Osteoblast (primary cell): ENCODE measurements at regions not wholly inside any gene's neighbourhood (a gene's known extent, or its start where the extent isn't known, plus 50 kb on each side); places are given as distances from the start of the nearest gene placed in this dataset.

Experiments used
- DNase-seq: peaks from one replicate; pipeline ENCODE4 v3.0.0; 2011; ENCODE audit warnings: low spot score, mixed read lengths; ENCODE audit not compliant: insufficient read length; ENCODE audit errors: missing footprints
- H2AFZ ChIP-seq: 2 replicates; pipeline ENCODE4 v1.6.0; 2011; ENCODE audit warnings: mild to moderate bottlenecking, low read length
- H3K27ac ChIP-seq: 2 replicates; pipeline ENCODE4 v1.5.1; 2011; ENCODE audit warnings: mild to moderate bottlenecking, low read depth, low read length, moderate library complexity
- H3K27me3 ChIP-seq: 2 replicates; pipeline ENCODE4 v1.6.0; 2012; ENCODE audit warnings: mild to moderate bottlenecking, control low read depth, inconsistent platforms, low read length, moderate library complexity; ENCODE audit not compliant: insufficient read depth
- H3K36me3 ChIP-seq: 2 replicates; pipeline ENCODE4 v1.5.1; 2011; ENCODE audit warnings: mild to moderate bottlenecking, low read length, control low read depth, moderate library complexity; ENCODE audit not compliant: insufficient read depth
- H3K4me1 ChIP-seq: 2 replicates; pipeline ENCODE4 v1.5.1; 2011; ENCODE audit warnings: mild to moderate bottlenecking, low read length, control low read depth, moderate library complexity; ENCODE audit not compliant: insufficient read depth
- H3K4me2 ChIP-seq: 2 replicates; pipeline ENCODE4 v1.6.0; 2011; ENCODE audit warnings: mild to moderate bottlenecking, low read length; ENCODE audit not compliant: insufficient read depth
- H3K4me3 ChIP-seq: fragments of 200-600 bp; sonication (generic); 3 replicates; pipeline ENCODE4 v1.5.1; 2012; ENCODE audit warnings: mild to moderate bottlenecking, low read length, inconsistent platforms; ENCODE audit not compliant: insufficient read depth
- H3K79me2 ChIP-seq: 2 replicates; pipeline ENCODE4 v1.6.0; 2012; ENCODE audit warnings: mild to moderate bottlenecking, low read length, control low read depth, inconsistent platforms; ENCODE audit not compliant: insufficient read depth
- H3K9me3 ChIP-seq: 2 replicates; pipeline ENCODE4 v1.5.1; 2011; ENCODE audit warnings: low read depth, low read length, control low read depth
- H4K20me1 ChIP-seq: 2 replicates; pipeline ENCODE4 v1.6.0; 2012; ENCODE audit warnings: mild to moderate bottlenecking, low read length, control low read depth; ENCODE audit not compliant: insufficient read depth
- TF ChIP-seq, protein P1 (sequence below): IDR thresholded peaks from 2 replicates; pipeline ENCODE4 v1.5.1; 2011; ENCODE audit warnings: mild to moderate bottlenecking, low read depth, low read length, moderate library complexity; ENCODE audit errors: extremely low read depth

GRCh38 chr1:173267453-173267945, 60.4 kb upstream of the TNFSF4 start:
- Histone ChIP-seq H3K79me2 (no peaks in the 10 kb centered on the region), H3K9me3 (no peaks in the 10 kb centered on the region)
- TF ChIP-seq, protein P1, sequence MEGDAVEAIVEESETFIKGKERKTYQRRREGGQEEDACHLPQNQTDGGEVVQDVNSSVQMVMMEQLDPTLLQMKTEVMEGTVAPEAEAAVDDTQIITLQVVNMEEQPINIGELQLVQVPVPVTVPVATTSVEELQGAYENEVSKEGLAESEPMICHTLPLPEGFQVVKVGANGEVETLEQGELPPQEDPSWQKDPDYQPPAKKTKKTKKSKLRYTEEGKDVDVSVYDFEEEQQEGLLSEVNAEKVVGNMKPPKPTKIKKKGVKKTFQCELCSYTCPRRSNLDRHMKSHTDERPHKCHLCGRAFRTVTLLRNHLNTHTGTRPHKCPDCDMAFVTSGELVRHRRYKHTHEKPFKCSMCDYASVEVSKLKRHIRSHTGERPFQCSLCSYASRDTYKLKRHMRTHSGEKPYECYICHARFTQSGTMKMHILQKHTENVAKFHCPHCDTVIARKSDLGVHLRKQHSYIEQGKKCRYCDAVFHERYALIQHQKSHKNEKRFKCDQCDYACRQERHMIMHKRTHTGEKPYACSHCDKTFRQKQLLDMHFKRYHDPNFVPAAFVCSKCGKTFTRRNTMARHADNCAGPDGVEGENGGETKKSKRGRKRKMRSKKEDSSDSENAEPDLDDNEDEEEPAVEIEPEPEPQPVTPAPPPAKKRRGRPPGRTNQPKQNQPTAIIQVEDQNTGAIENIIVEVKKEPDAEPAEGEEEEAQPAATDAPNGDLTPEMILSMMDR, result no peak

GRCh38 chr1:173268261-173268660, 61.1 kb upstream of the TNFSF4 start:
- Histone ChIP-seq H2AFZ (no peak overlapping the region), H4K20me1 (no peaks in the 10 kb centered on the region), H3K27me3 (no peaks in the 10 kb centered on the region), H3K4me3 (no peak overlapping the region), H3K4me2 (no peak overlapping the region), H3K9me3 (no peaks in the 10 kb centered on the region), H3K4me1 (peaks cover 34% of the 10 kb centered on the region), H3K79me2 (no peaks in the 10 kb centered on the region), H3K36me3 (no peaks in the 10 kb centered on the region), H3K27ac (peak overlapping the region; percentile 50)
- TF ChIP-seq, protein P1, result no peak
- DNase-seq, result no peak

More at GRCh38 chr1:173267453-173267945, 60.4 kb upstream of the TNFSF4 start:
- Histone ChIP-seq H4K20me1 (no peaks in the 10 kb centered on the region), H3K4me3 (no peak overlapping the region), H3K4me2 (peak overlapping the region; percentile 46), H3K36me3 (no peaks in the 10 kb centered on the region), H3K27me3 (no peaks in the 10 kb centered on the region), H3K4me1 (peaks cover 34% of the 10 kb centered on the region), H3K27ac (peak overlapping the region; percentile 50), H2AFZ (no peak overlapping the region)
- peak; percentile 61 for DNase-seq

DNA sequence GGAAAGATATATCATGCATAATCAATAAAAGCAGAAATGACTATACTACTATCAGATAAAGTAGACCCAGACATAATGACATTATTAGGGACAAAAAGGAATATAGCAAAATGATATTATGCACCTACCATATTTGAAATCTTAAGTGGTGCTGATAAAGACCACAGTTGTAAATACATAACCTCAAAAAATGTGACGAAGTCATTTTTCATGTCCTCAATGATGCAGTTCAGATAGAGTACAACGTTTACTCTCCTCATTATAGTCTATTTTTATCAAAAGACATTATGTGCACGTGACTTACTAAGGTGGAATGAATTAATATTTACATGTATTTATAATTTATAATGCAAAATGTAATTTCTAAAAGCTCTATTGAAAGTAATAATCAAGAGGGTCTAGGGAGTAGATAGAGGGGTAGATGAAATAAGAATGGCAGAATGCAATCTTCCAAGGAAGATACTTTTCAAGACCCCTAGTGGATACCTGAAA, 61.7 kb upstream of the TNFSF4 start:
- H3K4me2 ChIP-seq, result peak overlapping the region; percentile 35
- no peaks in the 10 kb centered on the region for H3K9me3 ChIP-seq
- no peaks in the 10 kb centered on the region for H3K79me2 ChIP-seq
- no peak for DNase-seq
- H2AFZ ChIP-seq, result no peak overlapping the region
- no peaks in the 10 kb centered on the region for H4K20me1 ChIP-seq
- H3K27ac ChIP-seq, result no peak overlapping the region
- peaks cover 34% of the 10 kb centered on the region for H3K4me1 ChIP-seq
- TF ChIP-seq, protein P1, result no peak
- no peaks in the 10 kb centered on the region for H3K36me3 ChIP-seq
- H3K27me3 ChIP-seq, result no peaks in the 10 kb centered on the region
- no peak overlapping the region for H3K4me3 ChIP-seq

- no peaks in the 10 kb centered on the region for H4K20me1 ChIP-seq
- H3K4me1 ChIP-seq, result peaks cover 34% of the 10 kb centered on the region
- no peaks in the 10 kb centered on the region for H3K27me3 ChIP-seq
- H3K4me2 ChIP-seq, result peak overlapping the region; percentile 35
- no peaks in the 10 kb centered on the region for H3K36me3 ChIP-seq
- no peak overlapping the region for H3K4me3 ChIP-seq
- H3K27ac ChIP-seq, result peak overlapping the region; percentile 57
- no peak for DNase-seq
- no peaks in the 10 kb centered on the region for H3K9me3 ChIP-seq
- no peaks in the 10 kb centered on the region for H3K79me2 ChIP-seq
- H2AFZ ChIP-seq, result no peak overlapping the region
- TF ChIP-seq, protein P1, result no peak
These were observed 62.5 kb upstream of the TNFSF4 start for GRCh38 chr1:173269490-173270230.
